Hematopoietic multipotent progenitor cell treated with erythropoietin and hydrocortisone succinate and interleukin-3 and kit ligand, for 15 days (in vitro differentiated cells): ENCODE measurements at regions not wholly inside any gene's neighbourhood (a gene's known extent, or its start where the extent isn't known, plus 50 kb on each side); places are given as distances from the start of the nearest gene placed in this dataset.

Source experiments
- DNase-seq: peaks from one replicate; pipeline ENCODE4 v3.0.0-alpha.2; 2015; ENCODE audit warnings: low spot score

DNA sequence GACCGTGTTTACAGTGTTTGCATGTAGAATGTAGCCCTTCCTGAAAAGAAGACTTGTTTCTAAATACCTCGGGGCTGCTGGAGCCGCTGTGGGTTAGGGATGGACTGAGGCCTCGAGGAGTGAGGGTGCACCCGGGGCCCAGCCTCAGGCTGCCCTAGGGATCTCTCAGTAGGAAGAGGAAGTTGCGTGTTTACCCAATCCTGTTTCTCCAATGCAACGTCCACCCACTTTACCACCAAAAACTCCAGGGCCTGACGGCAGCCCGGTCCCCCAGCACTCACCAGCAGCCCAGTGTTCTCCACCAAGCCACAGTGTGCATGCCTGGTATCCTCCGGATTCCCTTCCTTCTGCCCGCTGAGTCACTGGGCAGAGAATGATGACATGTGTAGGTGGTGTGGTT is 255.8 kb downstream of the GLI2 start:
- DNase-seq = no peak

DNA sequence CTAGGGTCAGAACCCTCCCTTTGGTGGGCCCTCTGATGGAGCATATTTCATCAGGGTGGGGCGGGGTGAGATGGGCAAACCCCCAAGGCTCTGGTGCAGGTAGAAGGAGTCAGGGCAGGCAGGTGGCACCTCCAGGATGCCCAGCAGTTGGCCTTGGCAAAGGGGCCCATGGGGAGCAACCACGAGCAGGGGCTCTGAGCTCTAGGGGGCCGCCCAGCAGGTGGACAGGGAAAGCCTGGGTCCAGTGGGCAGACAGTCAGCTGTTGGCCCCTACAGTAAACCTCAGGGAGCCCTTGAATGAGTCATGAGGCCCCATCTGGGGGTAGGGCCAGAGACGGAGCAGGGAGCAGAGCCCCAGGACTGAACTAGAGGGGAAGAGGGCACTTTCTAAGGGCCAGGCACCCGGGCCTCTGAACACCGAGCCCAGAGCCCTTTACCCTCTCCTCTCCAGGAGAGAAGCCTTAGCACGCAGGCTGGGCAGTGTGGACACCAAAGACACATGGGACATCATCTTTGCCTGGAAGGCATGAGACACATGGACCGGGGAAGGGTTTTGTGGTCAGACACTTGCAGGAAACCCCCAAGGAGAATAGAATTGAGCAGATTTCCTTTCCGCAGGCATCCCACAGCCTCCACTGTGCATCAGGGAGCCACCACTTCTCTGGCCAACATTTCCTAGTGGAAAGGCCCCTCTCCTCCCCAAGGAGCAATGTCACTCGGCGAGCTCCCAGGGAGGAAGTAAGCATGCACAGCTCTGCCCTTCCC is 257.3 kb downstream of the GLI2 start:
- DNase-seq = no peak

DNA sequence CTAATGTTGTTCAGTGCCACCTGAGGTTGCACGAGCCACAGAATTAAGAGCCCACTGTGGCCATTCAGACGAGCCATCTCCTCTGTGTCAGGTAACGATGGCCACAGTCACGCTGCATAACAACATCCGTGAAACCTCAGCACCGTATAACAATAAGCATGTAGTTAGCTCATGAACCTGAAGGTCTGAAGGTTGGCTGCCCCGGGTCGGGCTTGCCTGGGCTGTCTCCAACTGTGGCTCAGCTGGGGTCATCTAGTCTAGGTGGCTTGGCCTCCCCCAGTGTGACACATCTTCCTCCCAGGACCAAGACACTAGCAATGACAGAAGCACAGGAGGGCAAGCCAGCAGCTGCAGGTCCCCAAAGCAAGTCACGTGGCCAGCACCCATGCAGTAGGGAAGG is 258.0 kb downstream of the GLI2 start:
- no peak for DNase-seq

DNA sequence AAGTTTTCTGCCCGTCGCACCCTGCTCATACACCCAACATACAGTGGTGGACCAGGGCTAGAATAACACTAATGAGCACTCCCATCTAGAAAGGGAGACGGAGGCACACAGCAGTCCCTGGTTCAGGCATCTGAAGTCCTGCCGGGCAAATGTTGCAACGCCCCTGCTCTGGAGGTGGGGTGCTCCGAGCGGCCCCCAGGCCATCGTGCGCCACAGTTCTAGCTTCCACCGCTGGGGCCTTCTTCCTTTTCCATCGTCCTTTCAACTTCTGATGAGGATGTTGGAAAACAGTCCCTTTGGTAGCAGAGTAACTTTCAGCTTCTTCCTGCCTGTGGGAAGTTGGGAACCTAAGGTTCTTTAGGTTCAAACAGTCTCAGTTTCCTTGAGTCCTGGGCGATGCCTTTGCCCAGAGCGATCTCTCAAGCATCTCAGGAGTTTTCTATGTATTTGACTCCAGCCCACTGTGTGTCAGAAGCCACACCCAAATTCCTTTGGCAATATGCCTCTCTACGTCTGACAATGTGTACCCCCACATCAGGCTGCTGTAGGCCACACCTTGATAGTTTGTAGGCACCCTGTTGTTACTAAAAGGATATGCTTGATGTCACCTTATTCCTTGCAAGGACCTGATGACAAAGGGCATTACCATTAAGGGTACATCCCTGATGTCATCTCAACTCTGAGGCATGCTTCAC is 258.8 kb downstream of the GLI2 start:
- no peak for DNase-seq

DNA sequence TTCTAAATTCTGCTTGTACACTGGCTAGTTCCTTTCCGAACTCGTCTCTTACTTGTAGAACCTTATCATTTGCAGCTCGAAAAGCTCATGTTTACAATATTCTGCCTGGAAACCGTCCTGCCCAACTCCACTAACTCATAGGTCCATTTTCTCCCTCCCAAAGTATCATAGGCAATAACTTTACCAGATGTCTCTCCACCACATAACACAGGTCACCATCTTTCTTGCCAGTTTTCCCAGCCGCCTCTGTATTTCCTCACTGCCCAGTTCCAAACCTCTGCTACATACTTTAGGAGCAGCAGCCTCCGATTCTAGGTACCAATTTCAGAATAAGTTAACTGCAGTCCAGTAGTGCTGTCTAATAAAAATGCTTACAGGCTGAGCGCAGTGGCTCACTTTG is 259.5 kb downstream of the GLI2 start:
- no peak for DNase-seq

DNA sequence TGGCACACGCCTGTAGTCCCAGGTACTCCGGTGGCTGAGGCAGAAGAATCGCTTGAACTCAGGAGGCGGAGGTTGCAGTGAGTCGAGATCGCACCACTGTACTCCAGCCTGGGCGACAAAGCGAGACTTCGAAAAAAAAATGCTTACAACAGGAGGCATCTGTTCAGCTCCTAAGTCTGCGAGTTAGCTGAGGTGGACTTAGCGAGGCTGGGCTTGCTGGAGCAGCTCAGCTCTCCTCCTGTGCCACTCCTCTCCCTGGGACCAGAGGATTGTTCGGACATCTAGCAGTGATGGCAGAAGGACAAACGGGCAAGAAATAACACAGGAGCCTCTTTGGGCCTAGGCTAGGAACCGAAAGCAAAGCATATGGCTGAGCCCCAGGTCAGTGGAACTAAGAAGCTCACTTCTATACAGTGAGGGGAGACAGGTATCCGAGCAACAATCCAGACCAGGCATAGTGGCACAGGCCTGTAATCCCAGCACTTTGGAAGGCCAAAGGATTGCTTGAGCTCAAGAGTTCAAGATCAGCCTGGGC is 260.1 kb downstream of the GLI2 start:
- DNase-seq = no peak

DNA sequence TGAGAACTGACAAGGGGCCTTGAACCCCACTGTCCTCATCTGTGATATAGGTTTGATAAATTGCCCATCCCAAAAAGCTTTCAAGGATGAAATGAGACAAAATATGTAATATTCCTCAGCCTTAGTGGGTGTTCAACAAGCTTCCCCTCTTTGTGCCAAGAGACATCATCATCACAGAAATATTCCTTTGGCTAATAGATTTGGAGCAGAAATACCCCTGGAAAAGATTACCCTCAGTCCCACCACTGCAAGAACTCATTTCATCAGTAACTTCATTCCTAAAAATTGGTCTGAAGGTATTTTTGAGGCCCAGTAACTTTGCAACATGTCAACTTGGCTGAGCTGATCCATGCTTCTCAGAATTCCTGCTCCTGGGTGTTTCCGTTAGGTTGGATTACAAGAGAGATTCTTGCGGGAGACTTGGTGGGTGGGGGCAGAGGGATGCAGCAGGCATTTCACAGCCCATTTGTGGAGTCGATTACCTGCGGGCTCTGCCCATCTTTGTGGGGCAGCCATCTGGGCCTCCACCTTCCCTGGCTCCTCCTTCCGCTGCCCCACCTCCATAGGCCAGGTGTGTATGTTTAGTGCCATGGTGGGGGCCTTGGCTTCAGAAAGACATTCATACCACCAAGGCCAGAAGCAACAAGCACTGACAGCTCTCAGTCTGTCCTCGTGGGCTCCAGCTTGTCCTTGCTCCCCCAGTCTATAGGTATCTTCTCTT is 263.9 kb downstream of the GLI2 start:
- no peak for DNase-seq

DNA sequence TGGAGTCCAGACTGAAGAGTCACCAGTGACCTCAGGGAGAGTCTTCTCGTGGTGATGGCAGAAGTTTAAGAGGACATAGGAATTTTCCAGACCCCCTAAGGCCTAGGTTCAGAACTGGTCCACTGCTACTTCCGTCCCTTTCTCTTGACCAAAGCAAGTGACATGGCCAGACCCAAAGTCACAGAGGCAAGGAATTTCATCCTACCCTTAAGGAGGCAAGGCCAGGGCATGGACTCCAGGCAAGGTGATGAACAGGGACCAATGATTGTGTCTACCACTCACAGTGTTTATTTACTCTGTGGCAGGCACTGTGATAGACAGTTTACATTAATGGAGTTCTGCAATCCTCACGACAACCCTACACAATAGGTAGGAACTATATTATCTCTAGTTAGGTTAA is 265.1 kb downstream of the GLI2 start:
- DNase-seq = no peak

DNA sequence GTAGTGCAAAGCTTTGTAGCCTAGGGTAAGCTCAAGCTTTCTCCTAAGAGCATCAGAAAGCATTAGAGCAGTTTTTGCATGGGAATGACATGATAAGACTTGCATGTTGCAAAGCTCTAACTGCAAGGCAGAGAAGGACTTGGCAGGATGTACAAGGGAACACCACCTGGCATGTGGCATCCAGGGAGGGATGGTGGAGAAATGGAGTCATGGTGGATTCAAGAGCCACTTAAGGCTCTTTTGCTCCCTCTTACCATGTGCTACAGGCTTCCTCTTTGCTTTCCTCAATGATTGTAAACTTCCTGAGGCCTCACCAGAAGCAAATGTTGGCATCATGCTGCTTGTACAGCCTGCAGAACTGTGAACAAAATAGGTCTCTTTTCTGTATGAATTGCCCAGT is 266.0 kb downstream of the GLI2 start:
- no peak for DNase-seq

DNA sequence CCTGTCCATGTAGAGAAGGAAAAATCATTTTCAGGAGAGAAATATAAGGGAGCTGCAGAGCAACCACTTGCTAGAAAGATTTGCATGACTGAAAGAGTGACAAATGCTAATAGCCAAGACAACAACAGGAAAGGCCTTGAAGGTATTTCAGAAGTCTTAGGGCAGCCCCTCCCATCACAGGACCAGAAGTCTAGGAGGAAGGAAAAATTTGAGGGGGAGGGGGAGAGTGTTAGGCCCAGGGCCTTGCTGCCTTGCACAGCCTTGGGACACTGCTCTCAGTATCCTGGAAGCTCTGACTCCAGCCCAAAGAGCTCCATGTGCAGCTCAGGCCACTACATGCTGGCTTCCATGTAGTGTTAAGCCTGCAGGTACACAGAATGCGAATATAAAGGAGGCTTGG is 266.9 kb downstream of the GLI2 start:
- no peak for DNase-seq

DNA sequence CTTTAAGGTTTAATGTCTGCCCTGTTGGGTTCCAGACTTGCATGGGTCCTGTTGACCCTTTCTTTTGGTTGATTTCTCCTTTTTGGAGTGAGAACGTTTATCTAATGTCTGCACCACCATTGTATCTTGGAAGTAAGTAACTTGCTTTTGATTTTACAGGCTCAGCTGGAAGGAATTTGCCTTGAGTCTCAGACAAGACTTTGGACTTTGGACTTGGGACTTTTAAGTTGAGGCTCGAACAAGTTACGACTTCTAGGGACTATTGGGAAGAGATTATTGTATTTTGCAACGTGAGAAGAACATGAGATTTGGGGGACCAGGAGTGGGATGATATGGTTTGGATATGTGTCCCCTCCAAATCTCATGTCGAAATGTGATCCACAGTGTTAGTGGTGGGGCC is 267.7 kb downstream of the GLI2 start:
- DNase-seq = no peak

DNA sequence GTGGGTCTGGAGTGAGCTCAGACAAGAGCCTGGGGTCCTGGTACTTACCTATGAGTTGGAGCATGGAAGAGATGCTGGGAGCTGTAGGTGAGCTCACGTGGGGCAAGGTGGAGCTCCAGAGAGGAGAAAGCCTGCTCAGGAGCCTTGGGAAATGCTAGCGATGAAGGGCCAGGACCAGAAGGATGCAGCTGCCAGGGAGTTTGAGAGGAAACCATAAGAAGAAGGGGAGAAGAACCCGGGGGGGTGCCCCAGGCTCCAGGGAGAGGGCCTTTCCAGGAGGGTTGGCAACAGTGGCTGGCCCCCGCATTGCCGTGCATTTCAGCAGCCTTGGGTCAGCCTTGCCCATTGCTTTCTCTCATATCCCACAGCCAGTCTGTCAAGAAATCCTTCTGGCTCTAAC is 268.7 kb downstream of the GLI2 start:
- DNase-seq = no peak

DNA sequence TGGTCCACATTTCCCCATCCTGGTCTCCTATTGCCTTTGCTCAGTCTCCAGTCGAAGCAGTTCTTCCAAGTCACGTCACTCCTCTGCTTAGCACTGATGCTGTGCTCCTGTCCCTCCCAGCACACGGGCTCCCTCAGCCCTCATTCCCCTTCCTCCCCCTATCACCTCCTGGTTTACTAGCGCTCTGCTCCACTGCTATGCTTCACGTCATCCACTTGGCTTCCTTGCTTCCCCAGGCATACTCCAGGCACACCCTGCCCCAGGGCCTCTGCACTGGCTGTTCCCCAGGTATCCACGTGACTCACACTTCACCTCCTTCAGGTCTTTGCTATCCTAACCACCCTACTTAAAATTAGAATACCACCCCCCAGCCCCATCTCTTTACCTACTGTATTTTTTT is 269.3 kb downstream of the GLI2 start:
- DNase-seq = no peak

DNA sequence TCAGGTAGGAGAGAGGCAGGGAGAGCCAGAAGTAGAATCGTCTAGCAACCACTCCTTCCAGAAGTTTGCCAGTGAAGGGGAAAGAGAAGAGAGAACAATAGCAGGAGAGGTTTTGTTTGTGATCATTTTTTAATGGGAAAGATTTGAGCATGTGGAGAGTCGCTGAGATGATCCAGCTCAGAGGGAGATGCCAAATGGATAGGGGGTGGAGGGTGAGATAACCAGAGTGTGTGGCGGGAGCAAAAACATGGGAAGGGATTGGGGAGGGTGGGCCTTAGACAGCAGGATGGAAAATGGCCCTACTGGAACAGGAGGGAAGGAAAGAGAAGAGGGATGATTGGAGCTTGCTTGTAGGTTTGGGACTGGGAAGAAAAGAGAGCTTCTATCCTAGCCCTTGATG is 269.8 kb downstream of the GLI2 start:
- DNase-seq = no peak

DNA sequence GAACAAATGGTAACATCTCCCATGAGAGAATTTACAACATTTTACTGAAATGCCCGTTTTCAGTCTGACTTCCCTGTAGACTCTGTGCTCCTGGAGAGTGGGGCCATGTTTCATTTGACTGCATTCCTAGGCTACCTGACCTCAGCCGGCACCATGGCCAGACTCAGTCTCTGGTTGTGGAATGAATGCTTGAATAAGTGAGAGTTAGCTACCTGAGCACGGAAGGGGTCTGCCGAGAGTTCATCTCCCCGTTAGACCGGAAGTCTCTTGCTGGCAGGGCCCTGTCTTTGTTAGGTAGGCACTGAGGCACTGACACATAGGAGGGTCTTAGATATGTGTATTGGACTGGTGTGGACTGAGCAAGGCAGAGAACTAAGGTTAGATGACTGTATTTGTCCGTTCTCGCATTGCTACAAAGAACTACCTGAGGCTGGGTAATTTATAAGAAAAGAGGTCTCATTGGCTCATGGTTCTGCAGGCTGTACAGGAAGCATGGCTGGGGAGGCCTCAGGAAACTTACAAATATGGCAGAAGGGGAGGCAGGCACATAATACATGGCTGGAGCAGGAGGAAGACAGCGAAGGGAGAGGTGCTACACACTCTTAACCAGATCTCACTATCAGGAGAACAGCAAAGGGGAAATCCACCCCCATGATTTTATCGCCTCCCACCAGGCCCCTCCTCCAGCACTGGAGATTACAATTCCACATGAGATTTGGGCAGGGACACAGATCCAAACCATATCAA is 271.2 kb downstream of the GLI2 start:
- DNase-seq = no peak

DNA sequence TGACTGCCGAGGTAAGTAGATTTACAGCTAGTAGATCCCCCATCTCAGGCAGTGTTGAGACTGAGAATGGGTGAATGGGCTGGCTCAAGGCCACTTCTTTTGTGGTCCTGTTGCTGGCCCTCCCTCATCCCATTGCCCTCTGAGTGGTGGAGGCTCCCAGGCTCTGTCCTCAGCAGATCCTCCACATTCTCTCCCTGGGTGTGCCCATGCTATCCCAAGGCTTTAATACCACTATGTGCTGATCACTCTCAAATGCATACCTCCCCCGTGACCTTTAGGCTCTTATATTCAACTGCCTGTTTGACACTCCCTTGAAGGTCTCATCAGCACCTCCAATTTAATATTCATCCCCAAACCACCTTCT is 271.8 kb downstream of the GLI2 start:
- DNase-seq = no peak

DNA sequence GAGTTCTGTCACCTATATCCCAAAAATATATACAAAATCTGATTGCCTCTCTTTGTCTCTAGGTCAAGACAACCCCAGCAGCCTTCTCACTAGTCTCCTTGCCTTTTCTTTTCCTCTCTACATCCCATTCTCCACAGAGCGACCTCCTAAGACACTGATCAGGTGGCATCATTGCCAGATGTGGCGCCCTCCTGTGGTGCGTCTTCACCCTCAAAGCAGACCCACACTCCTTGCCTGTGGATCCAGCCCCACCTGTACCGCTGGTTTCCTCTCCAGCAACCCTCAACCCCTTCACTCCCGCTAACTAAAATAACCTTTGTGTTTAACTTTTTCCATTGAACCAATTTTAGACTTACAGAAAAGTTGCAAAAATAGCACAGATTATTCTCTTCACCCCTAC is 273.3 kb downstream of the GLI2 start:
- DNase-seq = no peak

DNA sequence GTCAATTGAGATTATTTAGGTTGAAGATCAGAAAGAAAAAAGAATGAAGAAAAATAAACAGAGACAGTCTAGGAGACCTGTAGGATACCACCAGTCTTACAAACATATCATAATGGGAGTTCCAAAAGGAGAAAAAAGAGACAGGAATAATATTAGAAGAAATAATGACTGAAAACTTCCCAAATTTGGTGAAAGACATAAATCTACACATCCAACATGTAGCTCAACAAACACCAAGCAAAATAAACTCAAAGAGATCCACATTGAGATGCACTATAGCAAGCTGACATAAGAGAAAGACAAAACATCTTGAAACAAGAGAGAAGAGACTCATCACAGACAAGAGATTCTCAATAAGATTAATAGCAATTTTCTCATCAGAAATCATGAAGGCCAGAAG is 274.0 kb downstream of the TFCP2L1 start:
- DNase-seq = no peak

DNA sequence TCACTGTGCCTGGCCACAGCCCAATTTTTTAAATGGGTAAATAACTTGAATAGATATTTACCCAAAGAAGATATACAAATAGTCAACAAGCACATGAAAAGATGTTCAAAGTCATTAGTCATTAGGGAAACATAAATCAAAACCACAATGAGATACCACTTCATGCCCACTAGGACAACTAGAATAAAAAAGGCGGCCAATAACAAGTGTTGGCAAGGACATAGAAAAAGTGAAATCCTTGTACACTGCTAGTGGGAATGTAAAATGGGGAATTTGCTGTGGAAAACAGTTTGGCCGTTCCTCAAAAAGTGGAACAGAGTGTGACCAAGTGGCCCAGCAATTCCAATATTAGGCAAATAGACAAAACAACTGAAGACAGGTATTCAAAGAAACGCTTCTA is 270.1 kb downstream of the TFCP2L1 start:
- no peak for DNase-seq

DNA sequence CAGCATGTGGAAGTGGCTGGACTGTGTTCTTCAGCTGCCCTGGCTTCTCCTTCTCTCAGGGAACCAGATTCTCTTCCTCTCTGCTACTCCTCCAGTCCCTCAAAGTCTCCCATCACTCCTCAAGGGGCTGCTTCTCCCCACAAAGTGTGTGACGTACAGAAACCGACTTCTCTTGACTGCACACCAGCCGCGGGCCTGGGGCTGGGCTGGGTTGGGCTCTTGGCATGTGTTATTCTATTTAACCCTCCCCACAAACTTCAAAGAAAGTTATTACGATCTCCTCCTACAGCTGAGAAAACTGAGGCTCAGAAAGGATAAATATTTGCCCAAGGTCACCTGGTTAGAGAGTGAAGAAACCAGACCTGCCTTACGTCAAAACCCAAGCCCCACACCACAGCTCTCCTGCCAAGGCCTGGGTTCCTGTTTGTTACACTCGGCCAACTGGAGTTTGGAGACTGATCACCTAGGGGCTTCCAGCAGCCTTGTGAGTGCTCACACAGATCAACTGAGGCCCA is 269.0 kb downstream of the TFCP2L1 start:
- DNase-seq = no peak

DNA sequence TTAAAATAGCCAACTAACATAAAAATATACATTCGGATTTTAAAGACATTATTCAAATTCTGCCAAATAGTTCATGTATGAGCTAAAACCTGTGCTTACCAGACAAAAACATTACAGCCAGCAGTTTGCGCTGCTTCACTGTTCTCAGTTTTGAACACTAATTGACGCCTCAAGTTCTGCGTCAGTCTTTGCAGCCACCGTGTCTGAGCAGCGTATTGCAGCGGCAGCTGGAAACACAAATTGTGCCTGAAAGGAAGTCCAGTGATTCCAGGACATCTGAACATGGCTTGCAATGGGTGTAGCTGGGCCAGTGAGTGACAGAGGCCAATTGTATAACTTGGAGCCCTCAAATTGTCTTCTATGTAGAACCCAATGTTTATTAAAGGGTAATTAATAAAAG is 267.6 kb downstream of the TFCP2L1 start:
- DNase-seq = no peak
